Right cardiac atrium (tissue), 5 donors: ENCODE measurements at regions not wholly inside any gene's neighbourhood (a gene's known extent, or its start where the extent isn't known, plus 50 kb on each side); places are given as distances from the start of the nearest gene placed in this dataset.
"Not testable (repeated sequence)": the region's sequence is repeated elsewhere in the genome, so short reads cannot be mapped to it uniquely, and the experiment has no call there.

Source experiments
- ATAC-seq, 2 donors: fragments of 200-7000 bp; cut with Tn5 transposase; one replicate each; pipeline versions ENCODE4 v1.8.0 to v1.9.1; 2020; ENCODE audit warnings: moderate library complexity in 2 of 2, mild to moderate bottlenecking in 1 of 2
- DNase-seq, 3 donors: peaks; one replicate each; pipeline ENCODE4 v3.0.0-alpha.2; 2020
- H3K27ac ChIP-seq: one replicate; pipeline ENCODE4 v1.5.1; 2013; ENCODE audit warnings: mild to moderate bottlenecking, low read length, control low read depth, moderate library complexity
- H3K27me3 ChIP-seq: one replicate; pipeline ENCODE4 v1.6.1; 2013; ENCODE audit not compliant: control insufficient read depth, insufficient read depth
- H3K4me1 ChIP-seq: one replicate; pipeline ENCODE4 v1.6.1; 2013; ENCODE audit warnings: low read length; ENCODE audit not compliant: control insufficient read depth, insufficient read depth
- H3K4me3 ChIP-seq: one replicate; pipeline ENCODE4 v1.5.1; 2013; ENCODE audit warnings: low read length, control low read depth
- H3K9me3 ChIP-seq: one replicate; pipeline ENCODE4 v1.6.1; 2013; ENCODE audit warnings: low read length; ENCODE audit not compliant: control insufficient read depth
- WGBS: extraction: QIAGEN DNeasy Blood & Tissue Kit; methylation state at CpG from one replicate; pipeline ENCODE4 v1.1.7; 2013; 5-methylcytosine and 5-hydroxymethylcytosine counted together
- intact Hi-C, 4 donors: fragments of 100-400 bp; cut with DNase I; formaldehyde crosslinking; loops; one replicate each; pipeline versions ENCODE4 v1.11.0 to v1.14.0; 2022 to 2023
- donor health status: healthy with polysubstance abuse.
- donor health status: DM: no; HTN: yes; CAD: no.
- donor health status: DM: no; HTN: no; CAD: no.
- donor health status: DM: no; HTN: yes; CAD: no; lungs with severe emphysema.
- donor health status: DM: yes; HTN: yes; CAD: no.

DNA sequence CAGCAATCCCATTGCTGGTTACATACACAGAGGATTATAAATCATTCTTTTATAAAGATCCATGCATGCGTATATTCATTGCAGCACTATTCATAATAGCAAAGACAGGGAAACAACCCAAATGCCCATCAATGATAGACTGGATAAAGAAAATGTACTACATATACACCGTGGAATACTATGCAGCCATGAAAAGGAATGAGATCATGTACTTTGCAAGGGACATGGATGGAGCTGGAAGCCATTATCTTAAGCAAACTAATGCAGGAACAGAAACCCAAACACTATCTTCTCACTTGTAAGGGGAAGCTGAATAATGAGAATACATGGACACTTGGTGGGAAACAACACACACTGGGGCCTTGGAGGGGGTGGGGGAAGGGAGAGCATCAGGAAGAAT is 529.7 kb downstream of the TBC1D32 start:
- intact Hi-C loops: no loop called here
- ATAC-seq: no peak
- WGBS: 89% methylated on average over 2 of the region's 2 CpGs
- DNase-seq: no peak
- H3K4me1 ChIP-seq: no peaks in the 10 kb centered on the region
- no peaks in the 10 kb centered on the region for H3K27me3 ChIP-seq
- no peak overlapping the region for H3K27ac ChIP-seq
- no peaks in the 10 kb centered on the region for H3K9me3 ChIP-seq
- H3K4me3 ChIP-seq: no peak overlapping the region

DNA sequence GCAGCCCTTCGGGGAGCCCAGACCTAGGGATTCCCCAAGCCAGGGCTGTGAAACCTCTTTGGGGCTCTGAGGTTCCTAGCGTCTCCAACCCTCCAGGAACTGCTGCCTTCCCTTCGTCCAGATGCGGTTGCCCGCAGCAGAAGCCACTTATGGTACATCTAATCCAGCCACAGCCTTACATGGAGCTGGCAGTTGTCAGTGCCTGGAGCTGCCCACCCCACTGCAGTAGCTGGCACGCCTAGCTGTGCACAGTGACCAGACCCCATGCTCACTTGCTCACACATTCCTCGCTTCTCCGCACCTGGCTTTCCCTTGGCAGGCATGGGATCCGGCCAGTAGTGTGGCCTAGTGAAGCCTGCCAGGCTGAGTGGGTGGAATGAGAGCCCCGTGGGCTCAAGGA is 547.6 kb downstream of the TBC1D32 start:
- no peaks in the 10 kb centered on the region for H3K27me3 ChIP-seq
- DNase-seq (no peak), ATAC-seq (no peak)
- WGBS: 88% methylated on average over 10 of the region's 10 CpGs
- H3K4me1 ChIP-seq: no peaks in the 10 kb centered on the region
- no peak overlapping the region for H3K27ac ChIP-seq
- no peaks in the 10 kb centered on the region for H3K9me3 ChIP-seq
- H3K4me3 ChIP-seq: no peak overlapping the region
- intact Hi-C loops: no loop called here

DNA sequence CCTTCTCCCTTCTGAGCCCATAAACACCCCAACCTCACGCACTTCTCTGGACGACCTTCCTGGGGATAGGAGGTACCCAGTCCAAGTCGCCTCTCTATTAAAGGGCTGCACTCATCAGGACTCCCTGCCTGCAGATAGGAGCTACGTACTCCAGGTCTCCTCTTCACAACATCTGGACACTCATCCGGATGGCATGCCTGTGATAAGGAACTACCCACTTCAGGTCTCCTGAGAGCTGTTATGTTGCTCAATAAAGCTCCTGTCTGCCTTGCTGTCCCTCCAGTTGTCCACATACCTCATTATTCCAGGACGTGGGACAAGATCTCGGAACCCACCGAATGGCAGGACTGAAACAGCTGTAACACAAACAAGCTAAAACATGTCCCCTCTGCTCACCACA is 548.0 kb downstream of the TBC1D32 start:
- intact Hi-C loops: no loop called here
- Histone ChIP-seq H3K4me3 (no peak overlapping the region), H3K9me3 (no peaks in the 10 kb centered on the region), H3K27ac (no peak overlapping the region), H3K4me1 (no peaks in the 10 kb centered on the region), H3K27me3 (no peaks in the 10 kb centered on the region)
- no peak for ATAC-seq
- DNase-seq: no peak
- WGBS: 85% methylated on average over 8 of the region's 8 CpGs

DNA sequence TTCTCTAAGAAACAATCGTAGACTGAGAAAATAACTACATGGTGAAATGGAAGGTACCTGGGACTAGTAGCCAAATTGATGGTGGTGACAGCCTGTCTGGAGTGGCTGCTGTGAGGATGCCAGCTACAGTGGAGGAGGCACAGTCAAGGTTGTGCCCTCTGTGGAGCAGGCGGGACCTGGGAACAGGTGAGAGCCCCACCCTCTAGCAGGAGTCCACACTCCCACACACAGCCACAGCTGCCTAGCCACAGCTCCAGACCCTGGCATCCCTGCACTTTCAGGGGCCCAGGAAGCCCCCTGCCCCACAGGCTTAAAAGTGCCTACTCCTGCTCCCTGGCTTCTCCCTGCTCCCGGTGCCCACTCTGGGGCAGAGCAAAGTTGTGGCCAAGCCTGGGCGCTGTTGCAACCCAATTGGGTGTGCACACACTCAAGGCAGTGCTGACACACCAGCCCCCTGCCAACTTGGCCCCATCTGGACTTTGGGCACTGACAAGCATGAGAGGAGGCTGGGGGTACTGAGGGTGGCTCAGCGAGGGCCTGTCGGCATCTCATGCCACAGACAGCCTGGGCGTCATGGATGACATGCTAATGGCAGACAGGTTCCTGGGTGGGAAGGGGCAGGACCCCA is 548.7 kb downstream of the TBC1D32 start:
- Histone ChIP-seq H3K4me3 (no peak overlapping the region), H3K9me3 (no peaks in the 10 kb centered on the region), H3K27ac (no peak overlapping the region), H3K27me3 (no peaks in the 10 kb centered on the region), H3K4me1 (no peaks in the 10 kb centered on the region)
- ATAC-seq (no peak), DNase-seq (peak in 1 of 3 donors; percentile 37)
- WGBS: 82% methylated on average over 7 of the region's 7 CpGs
- intact Hi-C loops: no loop called here

DNA sequence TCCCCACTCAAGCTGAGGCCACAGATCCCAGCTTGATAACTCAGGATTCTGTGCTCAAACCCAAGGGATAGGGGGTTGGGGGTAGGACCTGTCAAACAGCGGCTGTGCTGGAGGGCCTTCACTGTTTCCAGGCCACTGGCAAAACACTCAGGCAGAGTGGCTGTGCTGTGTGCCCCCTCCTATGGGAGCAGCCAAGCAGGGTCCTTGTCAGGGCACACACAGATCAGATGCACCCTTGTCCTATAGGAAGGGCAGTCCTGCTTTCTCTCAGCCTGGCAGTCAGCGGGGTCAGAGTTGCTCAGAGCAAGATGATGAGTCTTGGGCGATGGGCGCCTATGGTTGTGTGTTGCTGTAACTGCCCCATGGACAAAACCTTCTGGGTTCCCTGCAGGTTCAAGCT is 554.8 kb downstream of the TBC1D32 start:
- no peaks in the 10 kb centered on the region for H3K4me1 ChIP-seq
- H3K9me3 ChIP-seq: no peaks in the 10 kb centered on the region
- intact Hi-C loops: no loop called here
- no peak overlapping the region for H3K27ac ChIP-seq
- no peak overlapping the region for H3K4me3 ChIP-seq
- no peaks in the 10 kb centered on the region for H3K27me3 ChIP-seq
- ATAC-seq (no peak), DNase-seq (peak in 1 of 3 donors; percentile 25)
- WGBS: 88% methylated on average over 4 of the region's 4 CpGs

DNA sequence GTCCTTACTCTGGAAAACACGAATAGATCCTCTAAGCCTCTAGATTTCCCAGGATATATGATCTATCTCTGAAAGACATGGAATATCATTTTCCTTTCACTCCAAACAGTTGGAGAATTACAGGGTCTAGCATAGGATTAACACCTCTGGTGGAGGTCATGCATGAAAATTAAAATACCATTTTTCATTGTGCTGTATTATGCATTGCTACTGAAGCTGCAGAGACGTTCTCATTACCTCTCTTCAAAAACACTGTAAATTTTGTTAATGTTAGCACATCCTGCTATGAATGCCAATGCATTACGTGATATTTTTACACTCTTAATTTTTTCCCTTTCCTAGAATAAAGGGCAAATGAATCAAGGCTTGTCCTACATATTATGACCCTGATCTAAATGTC is 558.6 kb downstream of the TBC1D32 start:
- ATAC-seq (no peak), DNase-seq (no peak)
- H3K9me3 ChIP-seq: no peaks in the 10 kb centered on the region
- H3K27me3 ChIP-seq: no peaks in the 10 kb centered on the region
- intact Hi-C loops: no loop called here
- WGBS: 72% methylated on average over 3 of the region's 3 CpGs
- H3K4me1 ChIP-seq: no peaks in the 10 kb centered on the region
- H3K4me3 ChIP-seq: no peak overlapping the region
- H3K27ac ChIP-seq: no peak overlapping the region

DNA sequence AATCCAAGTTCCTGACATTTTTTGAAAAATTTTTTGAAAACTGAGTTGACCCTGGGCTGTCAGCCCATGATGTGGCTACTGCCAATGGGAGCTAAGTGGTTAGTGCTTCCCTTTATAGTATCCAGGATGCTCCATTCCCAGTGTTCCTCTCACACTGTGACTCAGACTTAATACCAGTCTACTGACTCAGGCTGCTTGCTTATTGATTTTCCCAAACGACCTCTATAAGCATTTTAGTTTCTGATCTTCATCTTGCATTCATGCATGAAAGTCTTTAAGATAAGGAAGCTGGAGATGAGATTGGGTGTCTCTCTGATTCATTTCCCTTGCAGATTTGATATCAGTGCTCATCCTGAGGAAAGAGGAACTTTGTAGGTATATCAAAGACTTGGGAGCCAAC is 560.0 kb downstream of the TBC1D32 start:
- 45% methylated on average over 1 of the region's 1 CpG for WGBS
- intact Hi-C loops: no loop called here
- ATAC-seq: no peak
- Histone ChIP-seq H3K4me3 (no peak overlapping the region), H3K27ac (no peak overlapping the region), H3K27me3 (no peaks in the 10 kb centered on the region), H3K4me1 (no peaks in the 10 kb centered on the region), H3K9me3 (no peaks in the 10 kb centered on the region)
- no peak for DNase-seq

DNA sequence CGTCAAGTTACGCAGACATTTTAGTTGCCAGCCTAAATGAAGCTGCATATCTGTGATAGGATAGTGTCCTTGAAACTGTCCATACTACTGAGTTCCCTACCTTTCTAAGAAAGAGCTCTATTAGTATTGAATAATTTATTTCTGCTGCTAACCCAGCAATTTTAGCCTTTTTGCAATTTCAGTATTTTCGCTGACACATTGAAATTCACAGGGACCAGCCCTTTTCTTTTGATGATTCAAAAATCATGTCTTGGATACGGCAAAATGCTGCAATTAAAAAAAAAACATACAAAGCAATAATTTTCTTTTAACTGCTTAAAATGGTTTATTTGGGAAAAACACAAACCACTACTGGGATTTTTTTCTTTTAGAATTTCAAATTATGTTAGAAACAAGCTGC is 563.3 kb downstream of the TBC1D32 start:
- intact Hi-C loops: no loop called here
- H3K9me3 ChIP-seq: no peaks in the 10 kb centered on the region
- 87% methylated on average over 4 of the region's 4 CpGs for WGBS
- no peak overlapping the region for H3K4me3 ChIP-seq
- H3K27ac ChIP-seq: no peak overlapping the region
- DNase-seq: no peak
- no peak for ATAC-seq
- no peaks in the 10 kb centered on the region for H3K4me1 ChIP-seq
- H3K27me3 ChIP-seq: no peaks in the 10 kb centered on the region

DNA sequence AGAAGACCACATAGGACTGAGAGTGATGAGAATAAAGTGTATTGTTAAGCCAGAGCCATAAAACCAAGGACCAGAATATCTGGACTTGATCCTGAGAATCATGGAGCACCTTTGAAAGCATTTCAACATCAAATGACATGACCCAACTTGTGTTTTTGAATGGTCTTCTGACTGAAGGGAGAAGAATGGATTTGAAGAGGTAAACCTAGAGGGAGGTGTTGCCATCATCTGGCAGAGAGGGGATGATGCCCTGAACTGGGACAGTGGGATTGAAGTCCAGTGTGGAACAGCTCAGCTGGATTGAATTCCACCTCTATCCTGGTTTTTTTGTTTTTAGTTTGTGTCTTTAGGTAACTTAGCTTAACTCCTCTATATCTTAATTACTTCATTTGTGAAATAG is 570.0 kb downstream of the TBC1D32 start:
- no peaks in the 10 kb centered on the region for H3K4me1 ChIP-seq

DNA sequence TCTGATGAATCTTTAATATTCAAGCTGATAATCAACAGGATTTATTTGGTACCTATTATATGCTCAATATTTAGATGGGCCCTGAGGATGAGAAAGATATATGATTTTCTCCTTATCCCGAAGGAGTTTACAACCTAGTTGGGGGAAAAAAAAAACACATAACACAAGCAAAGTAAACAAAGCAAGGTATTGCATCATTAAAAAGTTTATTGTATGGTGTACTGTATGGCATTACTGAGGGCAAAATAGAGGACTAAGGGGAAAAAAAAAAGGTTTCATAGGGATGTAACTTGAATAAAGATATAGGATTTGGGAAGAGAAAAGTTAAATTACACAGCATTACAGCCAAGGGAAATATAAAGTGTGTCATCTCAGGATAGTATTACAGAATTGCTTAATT is 574.7 kb downstream of the TBC1D32 start:
- no peak for ATAC-seq
- no peaks in the 10 kb centered on the region for H3K4me1 ChIP-seq
- WGBS: 77% methylated on average over 1 of the region's 1 CpG
- no peaks in the 10 kb centered on the region for H3K9me3 ChIP-seq
- intact Hi-C loops: no loop called here
- no peak for DNase-seq
- no peaks in the 10 kb centered on the region for H3K27me3 ChIP-seq
- H3K27ac ChIP-seq: no peak overlapping the region
- no peak overlapping the region for H3K4me3 ChIP-seq

More for the DNA sequence above, 570.0 kb downstream of the TBC1D32 start:
- Histone ChIP-seq H3K27me3 (no peaks in the 10 kb centered on the region), H3K4me3 (no peak overlapping the region), H3K9me3 (no peaks in the 10 kb centered on the region), H3K27ac (no peak overlapping the region)
- ATAC-seq: no peak
- DNase-seq: no peak
- intact Hi-C loops: no loop called here

DNA sequence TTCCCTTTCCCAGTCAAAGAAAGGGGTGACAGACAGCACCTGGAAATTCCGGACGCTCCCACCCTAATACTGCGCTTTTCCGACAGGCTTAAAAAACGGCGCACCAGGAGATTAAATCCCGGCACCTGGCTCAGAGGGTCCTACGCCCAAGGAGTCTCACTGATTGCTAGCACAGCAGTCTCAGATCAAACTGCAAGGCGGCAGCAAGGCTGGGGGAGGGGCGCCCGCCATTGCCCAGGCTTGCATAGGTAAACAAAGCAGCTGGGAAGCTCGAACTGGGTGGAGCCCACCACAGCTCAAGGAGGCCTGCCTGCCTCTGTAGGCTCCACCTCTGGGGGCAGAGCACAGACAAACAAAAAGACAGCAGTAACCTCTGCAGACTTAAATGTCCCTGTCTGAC is 585.7 kb downstream of the TBC1D32 start:
- 67% methylated on average over 12 of the region's 12 CpGs for WGBS
- DNase-seq, H3K4me3 ChIP-seq, H3K27me3 ChIP-seq, H3K27ac ChIP-seq, H3K4me1 ChIP-seq, ATAC-seq, intact Hi-C loops, H3K9me3 ChIP-seq: not testable (repeated sequence)

DNA sequence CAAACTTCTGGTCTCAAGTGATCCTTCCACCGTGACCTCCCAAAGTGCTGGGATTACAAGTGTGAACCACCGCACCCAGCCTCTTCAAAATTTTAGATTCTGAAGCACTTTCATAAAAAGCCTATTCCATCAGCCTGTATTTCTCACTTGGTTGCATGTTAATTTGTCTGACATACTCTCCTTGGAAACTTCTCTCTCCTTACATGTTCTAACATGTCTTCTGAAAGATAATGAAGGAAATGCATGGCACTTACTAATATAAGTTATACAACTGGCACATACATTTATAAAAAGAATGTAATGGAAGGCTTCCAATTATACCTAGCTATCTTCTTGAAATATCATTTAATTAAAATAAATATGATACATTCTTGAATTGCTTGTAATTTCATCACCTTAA is 597.5 kb downstream of the TBC1D32 start:
- H3K27ac ChIP-seq: no peak overlapping the region
- no peaks in the 10 kb centered on the region for H3K9me3 ChIP-seq
- H3K4me1 ChIP-seq: no peaks in the 10 kb centered on the region
- ATAC-seq (no peak), DNase-seq (no peak)
- H3K4me3 ChIP-seq: no peak overlapping the region
- 94% methylated on average over 2 of the region's 2 CpGs for WGBS
- no peaks in the 10 kb centered on the region for H3K27me3 ChIP-seq
- intact Hi-C loops: no loop called here
